ENCODE measurements at regions not wholly inside any gene's neighbourhood (a gene's known extent, or its start where the extent isn't known, plus 50 kb on each side); places are given as distances from the start of the nearest gene placed in this dataset.

DNA sequence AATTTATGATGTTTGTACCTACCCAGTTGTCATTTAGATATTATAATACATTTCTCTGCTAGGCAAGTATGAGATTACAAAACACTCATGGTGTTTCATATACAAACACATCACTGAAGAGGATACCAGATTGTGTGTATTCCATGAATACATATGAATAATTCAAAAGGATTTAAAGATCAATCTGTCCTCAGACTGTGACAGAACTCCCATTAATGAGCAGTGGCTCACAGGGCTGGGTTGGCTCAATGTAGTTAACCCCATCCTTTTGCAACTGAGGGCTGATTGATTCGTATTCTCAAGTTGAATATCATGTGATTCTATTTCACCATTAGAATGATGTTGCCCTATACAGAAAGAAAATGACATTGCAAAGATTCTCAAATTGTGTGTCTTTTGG is 79.6 kb upstream of the SPANXN2 start:
- no peaks in the 10 kb centered on the region for H3K36me3 Mint-ChIP-seq (ENCODE audit: insufficient read depth, unreplicated experiment)
- no peaks in the 10 kb centered on the region for H3K4me1 Mint-ChIP-seq (ENCODE audit: low read depth, unreplicated experiment)
- CTCF ChIA-PET: no interaction called here
- no peak for DNase-seq
- no peak overlapping the region for H3K4me3 Mint-ChIP-seq (ENCODE audit: low read depth, unreplicated experiment)
- H3K27me3 Mint-ChIP-seq (ENCODE audit: unreplicated experiment): no peaks in the 10 kb centered on the region
- H3K9me3 Mint-ChIP-seq (ENCODE audit: low read depth, unreplicated experiment): peaks cover 5% of the 10 kb centered on the region
- TF ChIP-seq, protein P1, sequence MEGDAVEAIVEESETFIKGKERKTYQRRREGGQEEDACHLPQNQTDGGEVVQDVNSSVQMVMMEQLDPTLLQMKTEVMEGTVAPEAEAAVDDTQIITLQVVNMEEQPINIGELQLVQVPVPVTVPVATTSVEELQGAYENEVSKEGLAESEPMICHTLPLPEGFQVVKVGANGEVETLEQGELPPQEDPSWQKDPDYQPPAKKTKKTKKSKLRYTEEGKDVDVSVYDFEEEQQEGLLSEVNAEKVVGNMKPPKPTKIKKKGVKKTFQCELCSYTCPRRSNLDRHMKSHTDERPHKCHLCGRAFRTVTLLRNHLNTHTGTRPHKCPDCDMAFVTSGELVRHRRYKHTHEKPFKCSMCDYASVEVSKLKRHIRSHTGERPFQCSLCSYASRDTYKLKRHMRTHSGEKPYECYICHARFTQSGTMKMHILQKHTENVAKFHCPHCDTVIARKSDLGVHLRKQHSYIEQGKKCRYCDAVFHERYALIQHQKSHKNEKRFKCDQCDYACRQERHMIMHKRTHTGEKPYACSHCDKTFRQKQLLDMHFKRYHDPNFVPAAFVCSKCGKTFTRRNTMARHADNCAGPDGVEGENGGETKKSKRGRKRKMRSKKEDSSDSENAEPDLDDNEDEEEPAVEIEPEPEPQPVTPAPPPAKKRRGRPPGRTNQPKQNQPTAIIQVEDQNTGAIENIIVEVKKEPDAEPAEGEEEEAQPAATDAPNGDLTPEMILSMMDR (IDR thresholded peaks at IDR 0.05; ENCODE audit: unreplicated experiment): no peak
- BruUV-seq (replicated peaks): no TSS peak
- intact Hi-C loops (cut with micrococcal nuclease; ENCODE audit: unreplicated experiment): no loop called here
- no peak overlapping the region for H3K27ac Mint-ChIP-seq (ENCODE audit: unreplicated experiment)

DNA sequence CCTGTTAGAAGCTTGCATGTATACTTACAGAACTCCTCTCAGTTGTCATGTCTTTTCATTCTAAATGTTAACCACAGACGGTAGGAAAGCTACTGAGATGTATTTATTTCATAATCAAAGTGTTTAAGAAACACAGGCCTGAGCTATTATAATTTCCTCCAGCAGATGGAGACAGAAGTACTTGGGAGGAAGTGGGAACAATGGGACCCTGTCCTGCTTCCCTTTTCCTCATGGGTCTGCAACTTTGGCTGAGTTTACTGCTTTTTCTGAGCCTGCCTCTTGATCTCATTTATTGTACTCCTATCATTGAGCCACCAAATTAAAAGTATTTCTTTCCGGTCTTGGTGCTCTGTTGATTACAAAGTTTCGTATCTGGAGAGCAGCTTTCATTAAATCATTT is 67.7 kb upstream of the SPANXN2 start:
- DNase-seq: no peak
- Mint-ChIP-seq H3K27me3 (ENCODE audit: unreplicated experiment) (no peaks in the 10 kb centered on the region), H3K9me3 (ENCODE audit: low read depth, unreplicated experiment) (peaks cover 8% of the 10 kb centered on the region), H3K36me3 (ENCODE audit: insufficient read depth, unreplicated experiment) (no peaks in the 10 kb centered on the region), H3K4me3 (ENCODE audit: low read depth, unreplicated experiment) (no peak overlapping the region), H3K4me1 (ENCODE audit: low read depth, unreplicated experiment) (no peaks in the 10 kb centered on the region), H3K27ac (ENCODE audit: unreplicated experiment) (no peak overlapping the region)
- intact Hi-C loops (cut with micrococcal nuclease; ENCODE audit: unreplicated experiment): loop anchor here (10.0 kb wide), 1 partner anchor 1407 kb away; no protein-coding TSS in a partner anchor
- BruUV-seq (replicated peaks): no TSS peak
- TF ChIP-seq, protein P1 (IDR thresholded peaks at IDR 0.05; ENCODE audit: unreplicated experiment): no peak
- CTCF ChIA-PET: no interaction called here

GRCh38 chrX:143787341-143787740 is 66.8 kb upstream of the SPANXN2 start:
- Mint-ChIP-seq H3K27me3 (ENCODE audit: unreplicated experiment) (no peaks in the 10 kb centered on the region), H3K9me3 (ENCODE audit: low read depth, unreplicated experiment) (peaks cover 5% of the 10 kb centered on the region), H3K4me1 (ENCODE audit: low read depth, unreplicated experiment) (no peaks in the 10 kb centered on the region), H3K36me3 (ENCODE audit: insufficient read depth, unreplicated experiment) (no peaks in the 10 kb centered on the region), H3K4me3 (ENCODE audit: low read depth, unreplicated experiment) (no peak overlapping the region), H3K27ac (ENCODE audit: unreplicated experiment) (no peak overlapping the region)
- intact Hi-C loops (cut with micrococcal nuclease; ENCODE audit: unreplicated experiment): loop anchor here (10.0 kb wide), 1 partner anchor 1407 kb away; no protein-coding TSS in a partner anchor
- TF ChIP-seq, protein P1 (IDR thresholded peaks at IDR 0.05; ENCODE audit: unreplicated experiment): no peak
- BruUV-seq (replicated peaks): no TSS peak
- CTCF ChIA-PET: no interaction called here
- no peak for DNase-seq

DNA sequence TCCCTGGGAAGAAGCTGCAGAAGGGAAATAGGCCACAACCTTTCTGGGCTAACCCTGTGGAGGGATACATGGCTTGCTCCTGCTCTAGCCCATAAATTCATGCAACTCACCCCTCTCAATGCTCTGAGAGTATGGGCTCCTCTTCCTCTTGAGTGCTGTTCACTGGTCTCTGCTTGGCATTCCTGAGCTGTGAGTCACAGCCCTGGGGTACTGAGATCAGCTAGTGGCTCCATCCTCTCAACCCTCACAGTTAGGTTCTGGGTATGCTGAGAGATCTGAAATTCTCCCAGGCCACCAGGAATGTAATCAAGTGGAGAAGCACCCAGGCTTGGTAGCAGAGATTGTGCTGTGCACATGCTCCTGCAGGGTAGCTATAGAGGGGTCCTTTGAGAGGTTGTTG is 60.6 kb upstream of the SPANXN2 start:
- no peaks in the 10 kb centered on the region for H3K4me1 Mint-ChIP-seq (ENCODE audit: low read depth, unreplicated experiment)
- no peak overlapping the region for H3K4me3 Mint-ChIP-seq (ENCODE audit: low read depth, unreplicated experiment)
- no peaks in the 10 kb centered on the region for H3K9me3 Mint-ChIP-seq (ENCODE audit: low read depth, unreplicated experiment)
- intact Hi-C loops (cut with micrococcal nuclease; ENCODE audit: unreplicated experiment): loop anchor here (10.0 kb wide), 1 partner anchor 1414 kb away; no protein-coding TSS in a partner anchor
- no peaks in the 10 kb centered on the region for H3K36me3 Mint-ChIP-seq (ENCODE audit: insufficient read depth, unreplicated experiment)
- no peak for DNase-seq
- TF ChIP-seq, protein P1 (IDR thresholded peaks at IDR 0.05; ENCODE audit: unreplicated experiment): no peak
- no peaks in the 10 kb centered on the region for H3K27me3 Mint-ChIP-seq (ENCODE audit: unreplicated experiment)
- H3K27ac Mint-ChIP-seq (ENCODE audit: unreplicated experiment): no peak overlapping the region
- BruUV-seq (replicated peaks): no TSS peak
- CTCF ChIA-PET: no interaction called here
